A673 (cell line): ENCODE measurements at regions not wholly inside any gene's neighbourhood (a gene's known extent, or its start where the extent isn't known, plus 50 kb on each side); places are given as distances from the start of the nearest gene placed in this dataset.

ENCODE experiments used
- BruUV-seq: library from RNA; stranded (reverse); fragments of 400-500 nt; replicated peaks from 2 replicates; lab custom pipeline; 2021; lab: Mats Ljungman, UMichigan
- CTCF ChIA-PET: fragments of 300-600 bp; sonication (Branson Sonifier 250); formaldehyde crosslinking; loops from one replicate; lab custom pipeline; 2022; ENCODE audit warnings: antibody characterized with exemption; lab: Charles Lee
- POLR2A ChIA-PET: fragments of 300-600 bp; sonication (Branson Sonifier 250); formaldehyde crosslinking; loops from one replicate; lab custom pipeline; 2022; ENCODE audit warnings: antibody characterized with exemption; ENCODE audit not compliant: low non-redundant PET; lab: Charles Lee
- DNase-seq: peaks from one replicate; pipeline ENCODE4 v3.0.0-alpha.2; 2015; ENCODE audit warnings: low spot score
- H3K27ac ChIP-seq: fragments of 200-600 bp; sonication (generic); 2 replicates; pipeline ENCODE4 v1.5.1; 2016; ENCODE audit warnings: mixed run types, low read depth, mild to moderate bottlenecking, mixed read lengths, antibody characterized with exemption, low read length; ENCODE audit not compliant: poor library complexity, severe bottlenecking
- H3K27me3 ChIP-seq: fragments of 200-600 bp; sonication (generic); replicated peaks from 2 replicates; pipeline ENCODE4 v1.6.1; 2017; ENCODE audit warnings: mixed run types, low read depth, mild to moderate bottlenecking, mixed read lengths, antibody characterized with exemption, low read length; ENCODE audit not compliant: insufficient read depth, poor library complexity
- H3K36me3 ChIP-seq: fragments of 200-600 bp; sonication (generic); 2 replicates; pipeline ENCODE4 v1.6.1; 2016; ENCODE audit warnings: mixed run types, mild to moderate bottlenecking, mixed read lengths, antibody characterized with exemption, low read length; ENCODE audit not compliant: insufficient read depth, poor library complexity, severe bottlenecking
- H3K4me1 ChIP-seq: fragments of 200-600 bp; sonication (generic); 2 replicates; pipeline ENCODE4 v1.6.1; 2017; ENCODE audit warnings: mixed run types, mild to moderate bottlenecking, mixed read lengths, antibody characterized with exemption, low read length; ENCODE audit not compliant: insufficient read depth, poor library complexity, severe bottlenecking
- H3K4me3 ChIP-seq: fragments of 200-600 bp; sonication (generic); 2 replicates; pipeline ENCODE4 v1.5.1; 2016; ENCODE audit warnings: low read depth, mixed run types, mild to moderate bottlenecking, mixed read lengths, low read length; ENCODE audit not compliant: poor library complexity, severe bottlenecking
- H3K9me3 ChIP-seq: fragments of 200-600 bp; sonication (generic); 2 replicates; pipeline ENCODE4 v1.6.1; 2016; ENCODE audit warnings: mixed run types, low read depth, mild to moderate bottlenecking, mixed read lengths, antibody characterized with exemption, low read length; ENCODE audit not compliant: poor library complexity, severe bottlenecking
- CTCF ChIP-seq: fragments of 300-800, 200-600 bp; sonication (generic); conservative IDR thresholded peaks from 2 replicates; pipeline ENCODE4 v1.5.1; 2017; ENCODE audit warnings: low read depth, mild to moderate bottlenecking, antibody characterized with exemption, low read length, moderate library complexity, mixed read lengths
- EZH2 ChIP-seq: fragments of 200-600 bp; sonication (generic); IDR thresholded peaks from 2 replicates; pipeline ENCODE4 v1.6.1; 2017; ENCODE audit warnings: borderline replicate concordance, low read depth, mild to moderate bottlenecking, mixed read lengths, antibody characterized with exemption, low read length; ENCODE audit not compliant: poor library complexity, severe bottlenecking
- intact Hi-C: fragments of 100-400 bp; cut with micrococcal nuclease; formaldehyde crosslinking; loops from one replicate; pipeline ENCODE4 v1.10.0; 2022; ENCODE audit not compliant: unreplicated experiment

GRCh38 chr1:29458737-29459619 is 222.7 kb downstream of the PTPRU start:
- ChIA-PET CTCF (no interaction called here), POLR2A (no interaction called here)
- H3K27me3 ChIP-seq = peaks cover 11% of the 10 kb centered on the region
- H3K36me3 ChIP-seq = no peaks in the 10 kb centered on the region
- TF ChIP-seq EZH2 (no peak), CTCF (no peak)
- DNase-seq = no peak
- intact Hi-C loops = no loop called here
- BruUV-seq = no TSS peak
- H3K4me1 ChIP-seq = no peaks in the 10 kb centered on the region
- no peaks in the 10 kb centered on the region for H3K9me3 ChIP-seq
- no peak overlapping the region for H3K4me3 ChIP-seq
- H3K27ac ChIP-seq = no peak overlapping the region

- ChIA-PET CTCF (no interaction called here), POLR2A (interaction anchor here (0.7 kb wide), 1 partner anchor 977 kb away, joined by 3 read pairs; no protein-coding TSS in a partner anchor)
- Histone ChIP-seq H3K4me3 (no peak overlapping the region), H3K27me3 (peaks cover 11% of the 10 kb centered on the region), H3K4me1 (no peaks in the 10 kb centered on the region), H3K36me3 (no peaks in the 10 kb centered on the region), H3K9me3 (no peaks in the 10 kb centered on the region), H3K27ac (no peak overlapping the region)
- intact Hi-C loops = no loop called here
- no TSS peak for BruUV-seq
- TF ChIP-seq CTCF (no peak), EZH2 (no peak)
- DNase-seq = no peak
Measured at GRCh38 chr1:29457496-29458368, 221.4 kb downstream of the PTPRU start.

GRCh38 chr1:29456685-29457435 is 220.5 kb downstream of the PTPRU start:
- intact Hi-C loops = no loop called here
- H3K36me3 ChIP-seq = no peaks in the 10 kb centered on the region
- ChIA-PET CTCF (no interaction called here), POLR2A (no interaction called here)
- no peaks in the 10 kb centered on the region for H3K4me1 ChIP-seq
- H3K9me3 ChIP-seq = no peaks in the 10 kb centered on the region
- H3K4me3 ChIP-seq = no peak overlapping the region
- no peak for DNase-seq
- no peak overlapping the region for H3K27ac ChIP-seq
- TF ChIP-seq CTCF (no peak), EZH2 (no peak)
- no TSS peak for BruUV-seq
- H3K27me3 ChIP-seq = peaks cover 11% of the 10 kb centered on the region
